ENCODE measurements at regions not wholly inside any gene's neighbourhood (a gene's known extent, or its start where the extent isn't known, plus 50 kb on each side); places are given as distances from the start of the nearest gene placed in this dataset.

- DNase-seq (ENCODE audit: low read depth) = no peak
- no peak overlapping the region for H3K4me3 ChIP-seq (ENCODE audit: low read depth, low read length)
- in situ Hi-C loops (cut with HindIII; ENCODE audit: low sequenced_read_pairs) = no loop called here
- no peak for TF ChIP-seq CTCF (IDR thresholded peaks at IDR 0.05; ENCODE audit: low read depth, low read length, missing control alignments)
These were observed 382.8 kb upstream of the ZNF608 start for GRCh38 chr5:125129151-125129806.

GRCh38 chr5:125130591-125130990 is 384.2 kb upstream of the ZNF608 start:
- TF ChIP-seq CTCF (IDR thresholded peaks at IDR 0.05; ENCODE audit: low read depth, low read length, missing control alignments) = no peak
- no peak overlapping the region for H3K4me3 ChIP-seq (ENCODE audit: low read depth, low read length)
- in situ Hi-C loops (cut with HindIII; ENCODE audit: low sequenced_read_pairs) = no loop called here
- DNase-seq (ENCODE audit: low read depth) = no peak

- TF ChIP-seq CTCF (IDR thresholded peaks at IDR 0.05; ENCODE audit: low read depth, low read length, missing control alignments) = no peak
- DNase-seq (ENCODE audit: low read depth) = no peak
- no peak overlapping the region for H3K4me3 ChIP-seq (ENCODE audit: low read depth, low read length)
- in situ Hi-C loops (cut with HindIII; ENCODE audit: low sequenced_read_pairs) = no loop called here
These were observed 388.0 kb upstream of the ZNF608 start for GRCh38 chr5:125134216-125135081.

GRCh38 chr5:125137535-125137934 is 391.1 kb upstream of the ZNF608 start:
- no peak overlapping the region for H3K4me3 ChIP-seq (ENCODE audit: low read depth, low read length)
- no peak for TF ChIP-seq CTCF (IDR thresholded peaks at IDR 0.05; ENCODE audit: low read depth, low read length, missing control alignments)
- DNase-seq (ENCODE audit: low read depth) = no peak
- in situ Hi-C loops (cut with HindIII; ENCODE audit: low sequenced_read_pairs) = no loop called here

GRCh38 chr5:125138266-125138665 is 391.8 kb upstream of the ZNF608 start:
- in situ Hi-C loops (cut with HindIII; ENCODE audit: low sequenced_read_pairs) = no loop called here
- no peak for DNase-seq (ENCODE audit: low read depth)

GRCh38 chr5:125139590-125139989 is 393.2 kb upstream of the ZNF608 start:
- in situ Hi-C loops (cut with HindIII; ENCODE audit: low sequenced_read_pairs) = no loop called here
- H3K4me3 ChIP-seq (ENCODE audit: low read depth, low read length) = no peak overlapping the region
- TF ChIP-seq CTCF (IDR thresholded peaks at IDR 0.05; ENCODE audit: low read depth, low read length, missing control alignments) = no peak
- DNase-seq (ENCODE audit: low read depth) = no peak

More at GRCh38 chr5:125138266-125138665, 391.8 kb upstream of the ZNF608 start:
- no peak overlapping the region for H3K4me3 ChIP-seq (ENCODE audit: low read depth, low read length)
- no peak for TF ChIP-seq CTCF (IDR thresholded peaks at IDR 0.05; ENCODE audit: low read depth, low read length, missing control alignments)
